HCT116 (cell line): ENCODE measurements at regions not wholly inside any gene's neighbourhood (a gene's known extent, or its start where the extent isn't known, plus 50 kb on each side); places are given as distances from the start of the nearest gene placed in this dataset.

Source experiments
- CBX3 ChIP-seq: IDR thresholded peaks from 2 replicates; pipeline ENCODE4 v1.6.1; 2012; ENCODE audit warnings: low read depth
- CTCF ChIP-seq, 3 experiments: fragments of 200-600 bp in 1 of 3; sonication (generic) in 1 of 3; IDR thresholded peaks in 2 of 3; conservative IDR thresholded peaks in 1 of 3; 2 replicates each; pipeline ENCODE4 v1.5.1; 2012 to 2017; ENCODE audit warnings: low read depth in 2 of 3, low read length in 2 of 3, antibody characterized with exemption in 1 of 3, borderline replicate concordance in 1 of 3, control low read depth in 1 of 3, mild to moderate bottlenecking in 1 of 3, mixed read lengths in 1 of 3, mixed run types in 1 of 3, moderate library complexity in 1 of 3; ENCODE audit not compliant: insufficient read depth in 1 of 3
- EZH2phosphoT487 ChIP-seq: fragments of 200-600 bp; IDR thresholded peaks from 2 replicates; pipeline ENCODE4 v1.6.1; 2018; ENCODE audit warnings: antibody characterized with exemption, borderline replicate concordance
- FOSL1 ChIP-seq: IDR thresholded peaks from 2 replicates; pipeline ENCODE4 v1.6.1; 2012; ENCODE audit warnings: low read depth
- JUND ChIP-seq: IDR thresholded peaks from 2 replicates; pipeline ENCODE4 v1.6.1; 2012
- POLR2A ChIP-seq: IDR thresholded peaks from 2 replicates; pipeline ENCODE4 v1.7.0; 2011; ENCODE audit warnings: borderline replicate concordance; ENCODE audit not compliant: insufficient read depth, insufficient read length; ENCODE audit errors: extremely low read depth
- POLR2AphosphoS5 ChIP-seq: IDR thresholded peaks from 2 replicates; pipeline ENCODE4 v1.6.1; 2011; ENCODE audit warnings: mild to moderate bottlenecking, low read depth, low read length, moderate library complexity
- RAD21 ChIP-seq: IDR thresholded peaks from 2 replicates; pipeline ENCODE4 v1.6.1; 2012; ENCODE audit warnings: low read depth, mild to moderate bottlenecking
- SP1 ChIP-seq: IDR thresholded peaks from 2 replicates; pipeline ENCODE4 v1.6.1; 2012; ENCODE audit warnings: low read depth
- ZFX ChIP-seq: fragments of 450-650 bp; IDR thresholded peaks from 2 replicates; pipeline ENCODE4 v1.6.1; 2017
- ZNF274 ChIP-seq: fragments of 200-500 bp; sonication (Bioruptor generic); IDR thresholded peaks from 2 replicates; pipeline ENCODE4 v1.6.1; 2014; ENCODE audit warnings: mild to moderate bottlenecking, low read depth, low read length, inconsistent platforms
- TF ChIP-seq, protein P1 (sequence below): IDR thresholded peaks from 2 replicates; pipeline ENCODE4 v1.6.1; 2012
- TF ChIP-seq, protein P2 (sequence below): IDR thresholded peaks from 2 replicates; pipeline ENCODE4 v1.6.1; 2012; ENCODE audit warnings: low read depth

GRCh38 chr11:109847621-109848020, 245.6 kb upstream of the ZC3H12C start:
- TF ChIP-seq, protein P1, sequence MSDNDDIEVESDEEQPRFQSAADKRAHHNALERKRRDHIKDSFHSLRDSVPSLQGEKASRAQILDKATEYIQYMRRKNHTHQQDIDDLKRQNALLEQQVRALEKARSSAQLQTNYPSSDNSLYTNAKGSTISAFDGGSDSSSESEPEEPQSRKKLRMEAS = no peak
- TF ChIP-seq POLR2A = no peak
- TF ChIP-seq CTCF (IDR thresholded peaks at IDR 0.05 in 2 of 3, conservative IDR thresholded peaks at IDR 0.05 in 1 of 3; ENCODE audit: borderline replicate concordance in 1 of 3, insufficient read depth in 1 of 3, low read depth in 2 of 3, low read length in 2 of 3) = no peak
- TF ChIP-seq, protein P2, sequence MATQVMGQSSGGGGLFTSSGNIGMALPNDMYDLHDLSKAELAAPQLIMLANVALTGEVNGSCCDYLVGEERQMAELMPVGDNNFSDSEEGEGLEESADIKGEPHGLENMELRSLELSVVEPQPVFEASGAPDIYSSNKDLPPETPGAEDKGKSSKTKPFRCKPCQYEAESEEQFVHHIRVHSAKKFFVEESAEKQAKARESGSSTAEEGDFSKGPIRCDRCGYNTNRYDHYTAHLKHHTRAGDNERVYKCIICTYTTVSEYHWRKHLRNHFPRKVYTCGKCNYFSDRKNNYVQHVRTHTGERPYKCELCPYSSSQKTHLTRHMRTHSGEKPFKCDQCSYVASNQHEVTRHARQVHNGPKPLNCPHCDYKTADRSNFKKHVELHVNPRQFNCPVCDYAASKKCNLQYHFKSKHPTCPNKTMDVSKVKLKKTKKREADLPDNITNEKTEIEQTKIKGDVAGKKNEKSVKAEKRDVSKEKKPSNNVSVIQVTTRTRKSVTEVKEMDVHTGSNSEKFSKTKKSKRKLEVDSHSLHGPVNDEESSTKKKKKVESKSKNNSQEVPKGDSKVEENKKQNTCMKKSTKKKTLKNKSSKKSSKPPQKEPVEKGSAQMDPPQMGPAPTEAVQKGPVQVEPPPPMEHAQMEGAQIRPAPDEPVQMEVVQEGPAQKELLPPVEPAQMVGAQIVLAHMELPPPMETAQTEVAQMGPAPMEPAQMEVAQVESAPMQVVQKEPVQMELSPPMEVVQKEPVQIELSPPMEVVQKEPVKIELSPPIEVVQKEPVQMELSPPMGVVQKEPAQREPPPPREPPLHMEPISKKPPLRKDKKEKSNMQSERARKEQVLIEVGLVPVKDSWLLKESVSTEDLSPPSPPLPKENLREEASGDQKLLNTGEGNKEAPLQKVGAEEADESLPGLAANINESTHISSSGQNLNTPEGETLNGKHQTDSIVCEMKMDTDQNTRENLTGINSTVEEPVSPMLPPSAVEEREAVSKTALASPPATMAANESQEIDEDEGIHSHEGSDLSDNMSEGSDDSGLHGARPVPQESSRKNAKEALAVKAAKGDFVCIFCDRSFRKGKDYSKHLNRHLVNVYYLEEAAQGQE = no peak
- TF ChIP-seq SP1 = no peak
- no peak for TF ChIP-seq POLR2AphosphoS5
- no peak for TF ChIP-seq CBX3
- no peak for TF ChIP-seq RAD21
- no peak for TF ChIP-seq ZFX
- no peak for TF ChIP-seq ZNF274
- no peak for TF ChIP-seq EZH2phosphoT487
- no peak for TF ChIP-seq JUND
- no peak for TF ChIP-seq FOSL1
